Left lung (tissue), 4 donors: ENCODE measurements at regions not wholly inside any gene's neighbourhood (a gene's known extent, or its start where the extent isn't known, plus 50 kb on each side); places are given as distances from the start of the nearest gene placed in this dataset.

Experiments
- ATAC-seq: fragments of 200-7000 bp; cut with Tn5 transposase; one replicate; pipeline ENCODE4 v1.9.1; 2020; ENCODE audit warnings: moderate library complexity
- DNase-seq, 4 donors: peaks; one replicate each; pipeline ENCODE4 v3.0.0-alpha.2; 2013 to 2020
- H3K27ac ChIP-seq, 2 donors: fragments of 200-600 bp; sonication (generic) in 1 of 2; one replicate each; pipeline versions ENCODE4 v1.5.0 to v1.8.0; 2020 to 2021
- H3K27me3 ChIP-seq, 2 donors: fragments of 200-600 bp; sonication (generic) in 1 of 2; one replicate each; pipeline versions ENCODE4 v1.5.0 to v1.8.0; 2020 to 2021
- H3K36me3 ChIP-seq, 2 donors: fragments of 200-600 bp; sonication (generic) in 1 of 2; one replicate each; pipeline versions ENCODE4 v1.5.0 to v1.8.0; 2020 to 2021
- H3K4me1 ChIP-seq, 2 donors: fragments of 200-600 bp; one replicate each; pipeline ENCODE4 v1.8.0; 2021
- H3K4me3 ChIP-seq, 2 donors: fragments of 200-600 bp; sonication (generic) in 1 of 2; one replicate each; pipeline versions ENCODE4 v1.5.0 to v1.8.0; 2020 to 2021; ENCODE audit warnings: mild to moderate bottlenecking in 1 of 2
- H3K9me3 ChIP-seq, 2 donors: fragments of 200-600 bp; sonication (generic) in 1 of 2; one replicate each; pipeline versions ENCODE4 v1.5.0 to v1.8.0; 2020 to 2021
- intact Hi-C, 2 donors: fragments of 100-400 bp; cut with DNase I; formaldehyde crosslinking; loops; one replicate each; pipeline versions ENCODE4 v1.11.2 to v1.14.2; 2022
- TF ChIP-seq, protein P1 (sequence below), 2 donors: fragments of 200-600 bp; sonication (generic) in 1 of 2; IDR thresholded peaks; one replicate each; pipeline versions ENCODE4 v1.5.0 to v1.8.0; 2021; ENCODE audit warnings: antibody characterized with exemption in 2 of 2
- donor health status: DM: no; HTN: yes; CAD: no.
- donor health status: DM: no; HTN: no; CAD: no.

DNA sequence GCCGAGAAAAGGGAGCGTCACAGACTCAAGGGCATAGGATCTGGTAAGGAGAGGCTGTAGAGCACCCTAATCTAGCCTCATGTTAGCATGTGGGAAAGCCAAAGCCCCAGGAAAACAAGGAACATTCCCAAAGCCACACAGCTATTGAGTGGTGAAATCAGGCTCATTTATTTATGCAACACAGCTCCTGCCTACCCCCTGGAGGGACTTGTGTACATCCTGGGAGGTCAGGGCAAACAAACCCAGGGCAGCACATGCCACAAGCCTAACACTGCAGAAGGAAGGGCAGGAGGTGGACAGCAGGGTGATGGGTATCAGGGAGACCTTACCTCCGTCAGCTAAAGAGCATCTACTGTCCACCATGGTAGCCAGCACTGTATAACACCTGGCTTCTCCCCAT is 283.5 kb downstream of the RPLP1 start:
- no peak overlapping the region for H3K27ac ChIP-seq
- ATAC-seq (no peak), DNase-seq (no peak)
- TF ChIP-seq, protein P1, sequence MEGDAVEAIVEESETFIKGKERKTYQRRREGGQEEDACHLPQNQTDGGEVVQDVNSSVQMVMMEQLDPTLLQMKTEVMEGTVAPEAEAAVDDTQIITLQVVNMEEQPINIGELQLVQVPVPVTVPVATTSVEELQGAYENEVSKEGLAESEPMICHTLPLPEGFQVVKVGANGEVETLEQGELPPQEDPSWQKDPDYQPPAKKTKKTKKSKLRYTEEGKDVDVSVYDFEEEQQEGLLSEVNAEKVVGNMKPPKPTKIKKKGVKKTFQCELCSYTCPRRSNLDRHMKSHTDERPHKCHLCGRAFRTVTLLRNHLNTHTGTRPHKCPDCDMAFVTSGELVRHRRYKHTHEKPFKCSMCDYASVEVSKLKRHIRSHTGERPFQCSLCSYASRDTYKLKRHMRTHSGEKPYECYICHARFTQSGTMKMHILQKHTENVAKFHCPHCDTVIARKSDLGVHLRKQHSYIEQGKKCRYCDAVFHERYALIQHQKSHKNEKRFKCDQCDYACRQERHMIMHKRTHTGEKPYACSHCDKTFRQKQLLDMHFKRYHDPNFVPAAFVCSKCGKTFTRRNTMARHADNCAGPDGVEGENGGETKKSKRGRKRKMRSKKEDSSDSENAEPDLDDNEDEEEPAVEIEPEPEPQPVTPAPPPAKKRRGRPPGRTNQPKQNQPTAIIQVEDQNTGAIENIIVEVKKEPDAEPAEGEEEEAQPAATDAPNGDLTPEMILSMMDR (IDR thresholded peaks at IDR 0.05): no peak
- no peak overlapping the region for H3K4me3 ChIP-seq
- no peaks in the 10 kb centered on the region for H3K36me3 ChIP-seq
- intact Hi-C loops: no loop called here
- no peaks in the 10 kb centered on the region for H3K27me3 ChIP-seq
- no peaks in the 10 kb centered on the region for H3K9me3 ChIP-seq
- no peaks in the 10 kb centered on the region for H3K4me1 ChIP-seq

- DNase-seq: no peak
- no peak for ATAC-seq
- TF ChIP-seq, protein P1 (IDR thresholded peaks at IDR 0.05): no peak
- no peak overlapping the region for H3K4me3 ChIP-seq
- no peaks in the 10 kb centered on the region for H3K4me1 ChIP-seq
- H3K9me3 ChIP-seq: no peaks in the 10 kb centered on the region
- H3K27me3 ChIP-seq: no peaks in the 10 kb centered on the region
- no peak overlapping the region for H3K27ac ChIP-seq
- intact Hi-C loops: no loop called here
- no peaks in the 10 kb centered on the region for H3K36me3 ChIP-seq
Observed at GRCh38 chr15:69737916-69738315, 285.3 kb downstream of the RPLP1 start.

DNA sequence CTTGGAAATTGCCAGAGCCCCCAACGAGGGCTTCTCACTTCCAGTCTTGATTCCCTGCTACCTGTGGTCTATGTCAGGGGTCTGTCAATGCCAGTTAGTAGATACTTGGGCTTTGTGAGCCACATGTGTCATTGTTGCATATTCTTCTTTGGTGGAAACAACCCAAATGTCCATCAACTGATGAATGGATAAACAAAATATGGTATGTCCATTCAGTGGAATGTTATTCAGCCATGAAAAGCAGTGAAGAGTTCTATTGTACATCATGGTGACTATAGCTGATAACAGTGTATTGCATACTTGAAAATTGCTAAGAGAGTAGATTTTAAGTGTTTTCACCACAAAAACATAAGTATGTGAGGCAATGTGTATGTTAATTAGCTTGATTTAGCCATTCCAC is 288.1 kb downstream of the RPLP1 start:
- Histone ChIP-seq H3K27ac (no peak overlapping the region), H3K36me3 (no peaks in the 10 kb centered on the region), H3K4me3 (no peak overlapping the region), H3K27me3 (peaks cover 0 to 8% of the 10 kb centered on the region in 2 donors), H3K4me1 (no peaks in the 10 kb centered on the region), H3K9me3 (no peaks in the 10 kb centered on the region)
- no peak for ATAC-seq
- DNase-seq: no peak
- intact Hi-C loops: no loop called here
- TF ChIP-seq, protein P1 (IDR thresholded peaks at IDR 0.05): no peak

DNA sequence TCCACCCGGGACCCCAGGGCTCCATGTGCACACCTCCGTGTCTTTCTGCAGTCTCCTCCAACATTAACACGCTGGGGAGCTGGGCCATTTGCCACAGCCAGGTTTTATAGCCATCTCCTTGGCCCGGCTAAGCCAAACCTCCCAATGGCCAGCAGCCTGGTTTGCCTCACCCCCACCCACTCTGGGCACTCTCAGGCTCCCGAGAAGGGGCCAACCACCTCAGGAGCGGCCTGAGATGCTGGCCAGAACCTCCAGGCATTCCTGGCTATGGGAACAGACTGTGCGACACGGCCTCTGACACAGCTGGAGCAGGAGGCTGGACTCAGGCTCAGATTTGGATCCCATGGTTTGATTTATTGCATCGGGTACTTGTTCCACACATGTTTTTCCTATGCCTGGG is 289.7 kb downstream of the RPLP1 start:
- TF ChIP-seq, protein P1 (IDR thresholded peaks at IDR 0.05): no peak
- H3K4me3 ChIP-seq: no peak overlapping the region
- H3K9me3 ChIP-seq: no peaks in the 10 kb centered on the region
- no peaks in the 10 kb centered on the region for H3K36me3 ChIP-seq
- H3K4me1 ChIP-seq: no peaks in the 10 kb centered on the region
- DNase-seq (no peak), ATAC-seq (no peak)
- H3K27me3 ChIP-seq: peaks cover 0 to 8% of the 10 kb centered on the region in 2 donors
- H3K27ac ChIP-seq: no peak overlapping the region
- intact Hi-C loops: no loop called here

- no peaks in the 10 kb centered on the region for H3K36me3 ChIP-seq
- intact Hi-C loops: no loop called here
- ATAC-seq: no peak
- TF ChIP-seq, protein P1 (IDR thresholded peaks at IDR 0.05): no peak
- no peak for DNase-seq
- no peak overlapping the region for H3K27ac ChIP-seq
- H3K27me3 ChIP-seq: peaks cover 0 to 8% of the 10 kb centered on the region in 2 donors
- no peak overlapping the region for H3K4me3 ChIP-seq
- H3K9me3 ChIP-seq: no peaks in the 10 kb centered on the region
- H3K4me1 ChIP-seq: no peaks in the 10 kb centered on the region
Observed at GRCh38 chr15:69743091-69743490, 290.5 kb downstream of the RPLP1 start.
